Activated CD4-positive, alpha-beta memory T cell treated with anti-CD3 and anti-CD28 coated beads for 36 hours (primary cell): ENCODE measurements at regions not wholly inside any gene's neighbourhood (a gene's known extent, or its start where the extent isn't known, plus 50 kb on each side); places are given as distances from the start of the nearest gene placed in this dataset.
"Not testable (repeated sequence)": the region's sequence is repeated elsewhere in the genome, so short reads cannot be mapped to it uniquely, and the experiment has no call there.

Source experiments
- CTCF ChIA-PET: fragments of 350-600 bp; sonication (Branson Sonifier 250); formaldehyde crosslinking; loops from one replicate; lab custom pipeline; 2021; ENCODE audit warnings: antibody characterized with exemption, inconsistent platforms; lab: Charles Lee
- POLR2A ChIA-PET: fragments of 350-600 bp; sonication (Branson Sonifier 250); formaldehyde crosslinking; loops from one replicate; lab custom pipeline; 2021; ENCODE audit warnings: antibody characterized with exemption; lab: Charles Lee
- DNase-seq: peaks from one replicate; pipeline ENCODE4 v3.0.0-alpha.2; 2020
- H3K27ac Mint-ChIP-seq: one replicate; pipeline ENCODE4 v1.8.0; 2021; ENCODE audit warnings: mixed read lengths
- H3K27me3 Mint-ChIP-seq: one replicate; pipeline ENCODE4 v1.8.0; 2021; ENCODE audit warnings: mixed read lengths
- H3K36me3 Mint-ChIP-seq: one replicate; pipeline ENCODE4 v1.8.0; 2021; ENCODE audit warnings: mixed read lengths
- H3K4me1 Mint-ChIP-seq: one replicate; pipeline ENCODE4 v1.8.0; 2021; ENCODE audit warnings: low read depth, mixed read lengths
- H3K4me3 Mint-ChIP-seq: one replicate; pipeline ENCODE4 v1.8.0; 2021; ENCODE audit warnings: mild to moderate bottlenecking, mixed read lengths
- H3K9me3 Mint-ChIP-seq: one replicate; pipeline ENCODE4 v1.8.0; 2021; ENCODE audit warnings: mixed read lengths
- intact Hi-C: fragments of 100-400 bp; cut with micrococcal nuclease; formaldehyde crosslinking; loops from one replicate; pipeline ENCODE4 v1.15.1; 2023

DNA sequence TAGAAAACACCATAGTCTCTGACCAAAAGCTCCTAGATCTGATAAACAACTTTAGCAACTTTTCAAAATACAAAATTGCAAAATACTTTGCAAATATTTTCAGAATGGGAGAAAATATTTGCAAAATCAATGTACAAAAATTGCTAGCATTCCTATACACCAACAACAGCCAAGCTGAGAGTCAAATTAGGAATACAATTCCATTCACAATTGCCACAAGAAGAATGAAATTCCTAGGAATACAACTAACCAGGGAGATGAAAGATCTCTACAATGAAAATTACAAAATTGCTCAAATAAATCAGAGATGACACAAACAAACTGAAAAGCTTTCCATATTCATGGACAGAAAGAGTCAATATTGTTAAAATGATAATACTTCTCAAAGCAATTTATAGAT lies 327.0 kb upstream of the ZC3H15 start:
- DNase-seq: no peak
- intact Hi-C loops: no loop called here
- Mint-ChIP-seq H3K27ac (no peak overlapping the region), H3K4me1 (no peaks in the 10 kb centered on the region), H3K4me3 (no peak overlapping the region), H3K27me3 (no peaks in the 10 kb centered on the region), H3K9me3 (peaks cover 37% of the 10 kb centered on the region), H3K36me3 (peaks cover 6% of the 10 kb centered on the region)
- ChIA-PET CTCF (no interaction called here), POLR2A (no interaction called here)

DNA sequence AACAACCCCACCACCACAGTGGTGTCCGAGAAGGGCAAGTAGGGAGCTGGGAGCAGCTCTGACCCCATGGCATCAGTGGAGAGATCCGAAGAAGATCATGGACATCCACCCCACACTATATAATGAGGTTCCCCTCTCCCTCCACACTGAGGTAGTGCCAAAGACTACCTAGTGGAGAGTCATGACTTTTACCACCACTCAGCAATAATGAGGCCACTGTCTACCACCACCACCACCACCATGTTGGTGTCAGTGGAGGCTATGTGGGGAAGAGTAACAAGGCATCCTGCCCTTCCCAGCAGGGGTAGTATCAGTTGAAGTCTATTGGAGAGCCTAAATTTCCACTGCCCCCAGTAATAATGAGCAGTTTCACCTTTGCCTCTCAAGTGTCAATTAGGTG lies 321.7 kb upstream of the ZC3H15 start:
- no peak overlapping the region for H3K27ac Mint-ChIP-seq
- peaks cover 19% of the 10 kb centered on the region for H3K9me3 Mint-ChIP-seq
- H3K27me3 Mint-ChIP-seq: no peaks in the 10 kb centered on the region
- no peak overlapping the region for H3K4me3 Mint-ChIP-seq
- intact Hi-C loops: no loop called here
- no peaks in the 10 kb centered on the region for H3K4me1 Mint-ChIP-seq
- H3K36me3 Mint-ChIP-seq: peaks cover 3% of the 10 kb centered on the region
- CTCF ChIA-PET: no interaction called here
- no peak for DNase-seq
- POLR2A ChIA-PET: no interaction called here

DNA sequence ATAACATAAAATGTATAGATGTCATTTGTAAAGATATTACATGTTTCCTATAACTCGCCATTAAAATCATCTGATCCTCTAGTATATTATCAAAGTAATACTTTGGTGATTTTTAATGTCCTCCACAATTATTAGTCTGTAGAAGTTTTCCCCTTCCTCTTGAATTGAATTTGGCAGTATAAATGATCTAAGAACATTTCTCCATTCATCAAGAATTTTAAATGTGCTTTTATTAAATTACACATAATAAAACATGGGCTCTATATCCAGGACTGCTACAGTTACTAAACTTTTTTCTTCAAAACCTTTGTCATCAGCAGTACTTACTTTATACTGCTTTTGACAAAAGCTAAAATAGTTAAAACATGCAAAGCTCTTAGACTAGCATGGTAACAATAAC lies 315.4 kb upstream of the ZC3H15 start:
- peaks cover 11% of the 10 kb centered on the region for H3K9me3 Mint-ChIP-seq
- POLR2A ChIA-PET: no interaction called here
- DNase-seq: no peak

DNA sequence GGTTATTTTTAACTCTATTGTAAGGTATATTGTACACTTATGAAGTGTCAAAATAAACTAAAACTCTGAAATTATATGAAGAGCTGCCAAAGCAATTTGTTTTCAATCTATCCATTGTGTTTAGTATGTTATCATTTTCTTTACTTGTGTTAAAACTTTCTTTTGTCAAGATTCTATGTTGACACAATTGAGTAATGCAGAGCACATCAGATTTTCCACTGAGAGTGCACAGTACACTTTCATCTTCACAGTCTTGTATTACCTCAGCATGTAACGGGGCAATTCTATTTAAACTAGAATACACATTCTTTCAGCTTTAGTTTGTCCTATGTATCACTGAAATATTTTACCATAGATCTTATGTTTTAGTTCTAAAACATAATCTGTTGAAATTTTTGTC lies 304.4 kb upstream of the ZC3H15 start:
- intact Hi-C loops: no loop called here
- no peak overlapping the region for H3K27ac Mint-ChIP-seq
- H3K9me3 Mint-ChIP-seq: no peaks in the 10 kb centered on the region
- H3K27me3 Mint-ChIP-seq: no peaks in the 10 kb centered on the region
- no peak overlapping the region for H3K4me3 Mint-ChIP-seq
- POLR2A ChIA-PET: no interaction called here
- no peaks in the 10 kb centered on the region for H3K4me1 Mint-ChIP-seq
- H3K36me3 Mint-ChIP-seq: peaks cover 3% of the 10 kb centered on the region
- CTCF ChIA-PET: no interaction called here
- DNase-seq: no peak

More for the DNA sequence above, 315.4 kb upstream of the ZC3H15 start:
- intact Hi-C loops: no loop called here
- CTCF ChIA-PET: no interaction called here
- Mint-ChIP-seq H3K4me1 (no peaks in the 10 kb centered on the region), H3K36me3 (no peaks in the 10 kb centered on the region), H3K27me3 (no peaks in the 10 kb centered on the region), H3K27ac (no peak overlapping the region), H3K4me3 (no peak overlapping the region)

DNA sequence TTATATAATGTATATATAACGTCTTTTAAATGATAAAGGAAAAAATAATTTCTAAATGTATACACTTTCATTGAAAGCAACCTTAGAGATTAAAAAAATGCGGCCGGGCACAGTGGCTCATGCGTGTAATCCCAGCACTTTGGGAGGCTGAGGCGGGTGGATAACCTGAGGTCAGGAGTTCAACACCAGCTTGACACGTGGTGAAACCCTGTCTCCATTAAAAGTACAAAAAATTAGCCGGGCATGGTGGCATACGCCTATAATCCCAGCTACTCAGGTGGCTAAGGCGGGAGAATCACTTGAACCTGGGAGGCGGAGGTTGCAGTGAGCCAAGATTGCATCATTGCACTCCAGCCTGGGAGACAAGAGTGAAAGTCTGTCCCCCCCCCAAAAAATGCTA lies 303.7 kb upstream of the ZC3H15 start:
- H3K4me1 Mint-ChIP-seq, POLR2A ChIA-PET, H3K9me3 Mint-ChIP-seq, H3K4me3 Mint-ChIP-seq, H3K27ac Mint-ChIP-seq, H3K36me3 Mint-ChIP-seq, H3K27me3 Mint-ChIP-seq, DNase-seq, CTCF ChIA-PET, intact Hi-C loops: not testable (repeated sequence)

DNA sequence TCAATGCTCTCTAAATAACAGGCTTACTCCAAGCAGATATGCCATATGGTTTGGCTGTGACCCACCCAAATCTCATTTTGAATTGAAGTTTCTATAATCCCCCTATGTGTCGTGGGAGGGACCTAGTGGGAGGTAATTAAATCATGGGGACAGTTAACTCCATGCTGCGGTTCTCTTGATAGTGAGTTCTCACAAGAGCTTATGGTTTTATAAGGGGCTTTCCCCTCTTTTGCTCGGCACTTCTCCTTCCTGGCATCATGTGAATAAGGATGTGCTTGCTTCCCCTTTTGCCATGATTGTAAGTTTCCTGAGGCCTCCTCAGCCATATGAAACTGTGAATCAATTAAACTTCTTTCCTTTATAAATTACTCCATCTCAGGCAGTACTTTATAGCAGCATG lies 302.7 kb upstream of the ZC3H15 start:
- no peaks in the 10 kb centered on the region for H3K27me3 Mint-ChIP-seq
- H3K4me3 Mint-ChIP-seq: no peak overlapping the region
- H3K9me3 Mint-ChIP-seq: no peaks in the 10 kb centered on the region
- H3K36me3 Mint-ChIP-seq: peaks cover 3% of the 10 kb centered on the region
- DNase-seq: no peak
- intact Hi-C loops: no loop called here
- H3K4me1 Mint-ChIP-seq: no peaks in the 10 kb centered on the region
- CTCF ChIA-PET: no interaction called here
- POLR2A ChIA-PET: no interaction called here
- H3K27ac Mint-ChIP-seq: no peak overlapping the region

DNA sequence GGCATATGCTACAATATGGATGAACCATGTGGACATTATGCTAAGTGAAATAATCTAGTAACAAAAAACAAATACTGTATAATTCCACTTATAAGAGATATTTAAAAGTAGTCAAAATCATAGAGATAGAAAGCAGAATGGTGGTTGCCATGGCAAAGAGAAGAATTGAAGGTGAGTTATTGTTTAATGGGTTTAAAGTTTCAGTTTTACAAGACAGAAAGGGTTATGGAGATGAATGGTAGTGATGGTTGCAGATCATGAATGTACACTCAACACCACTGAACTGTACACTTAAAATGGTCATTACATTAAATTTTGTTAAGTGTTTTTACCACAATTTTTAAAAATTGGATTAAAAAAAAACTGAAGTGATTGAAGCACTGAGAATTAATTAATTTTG lies 298.2 kb upstream of the ZC3H15 start:
- H3K4me3 Mint-ChIP-seq: no peak overlapping the region
- H3K36me3 Mint-ChIP-seq: peaks cover 5% of the 10 kb centered on the region
- H3K4me1 Mint-ChIP-seq: no peaks in the 10 kb centered on the region
- no peaks in the 10 kb centered on the region for H3K9me3 Mint-ChIP-seq
- H3K27ac Mint-ChIP-seq: no peak overlapping the region
- CTCF ChIA-PET: no interaction called here
- POLR2A ChIA-PET: no interaction called here
- no peaks in the 10 kb centered on the region for H3K27me3 Mint-ChIP-seq
- intact Hi-C loops: no loop called here
- no peak for DNase-seq

DNA sequence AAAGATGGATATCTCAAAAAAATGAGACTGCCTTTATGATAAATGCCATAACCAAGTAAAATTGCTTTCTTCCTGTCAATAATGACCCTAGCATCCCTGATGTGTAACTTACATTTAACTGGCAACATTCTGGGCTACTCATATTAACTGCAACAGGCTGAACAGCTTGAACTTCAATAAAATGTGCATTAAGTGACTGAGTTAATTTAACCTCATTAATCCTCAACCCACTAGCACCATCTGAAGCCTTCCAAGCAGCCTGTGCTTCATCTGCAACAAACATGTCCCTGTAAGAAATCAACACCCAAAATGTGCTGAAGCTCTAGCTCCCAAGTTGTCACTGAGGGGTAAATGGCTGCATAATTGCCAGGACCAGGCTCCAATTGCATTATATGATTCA lies 296.2 kb upstream of the ZC3H15 start:
- peaks cover 2% of the 10 kb centered on the region for H3K36me3 Mint-ChIP-seq
- intact Hi-C loops: no loop called here
- no peak for DNase-seq
- no peaks in the 10 kb centered on the region for H3K9me3 Mint-ChIP-seq
- H3K27me3 Mint-ChIP-seq: no peaks in the 10 kb centered on the region
- ChIA-PET POLR2A (no interaction called here), CTCF (no interaction called here)
- no peak overlapping the region for H3K27ac Mint-ChIP-seq
- no peaks in the 10 kb centered on the region for H3K4me1 Mint-ChIP-seq
- no peak overlapping the region for H3K4me3 Mint-ChIP-seq

DNA sequence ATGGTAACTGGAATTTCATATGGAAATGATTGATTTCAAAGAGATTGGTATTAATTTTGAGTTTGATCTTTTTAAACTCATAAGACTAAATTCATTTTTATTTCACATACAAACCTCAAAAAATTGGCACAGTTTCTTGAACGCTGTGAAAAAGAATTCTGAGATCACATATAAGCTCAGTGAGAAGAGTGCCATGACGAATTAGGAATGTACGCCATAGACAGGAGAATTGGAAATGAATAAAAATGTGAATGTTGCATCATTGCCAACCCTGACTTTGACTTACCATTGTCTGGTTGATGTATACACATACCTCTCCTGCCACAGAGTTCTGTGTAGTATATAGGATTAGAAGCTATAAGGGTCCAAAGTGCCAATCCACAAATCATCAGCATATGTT lies 290.4 kb upstream of the ZC3H15 start:
- Mint-ChIP-seq H3K36me3 (no peaks in the 10 kb centered on the region), H3K4me3 (no peak overlapping the region)

DNA sequence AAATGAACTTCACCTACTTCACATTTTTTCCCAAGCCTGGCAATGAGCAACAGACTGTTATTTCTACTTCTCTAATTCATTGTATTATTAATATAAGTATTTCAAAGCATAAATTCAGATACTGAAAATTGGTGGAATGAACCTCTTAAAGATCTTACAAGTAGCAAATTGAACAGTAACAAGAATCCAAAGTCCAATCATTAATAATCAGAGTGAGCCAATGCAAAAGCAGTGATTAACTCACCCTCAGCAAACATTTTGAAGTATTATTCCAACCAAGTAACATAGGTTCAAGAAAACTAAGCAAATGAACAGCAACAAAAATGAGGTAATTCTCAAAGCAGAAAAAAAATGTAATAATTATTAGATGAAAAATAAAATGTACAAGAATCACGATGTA lies 288.1 kb upstream of the ZC3H15 start:
- H3K4me1 Mint-ChIP-seq: no peaks in the 10 kb centered on the region
- POLR2A ChIA-PET: no interaction called here
- H3K9me3 Mint-ChIP-seq: no peaks in the 10 kb centered on the region
- CTCF ChIA-PET: no interaction called here
- no peaks in the 10 kb centered on the region for H3K36me3 Mint-ChIP-seq
- no peaks in the 10 kb centered on the region for H3K27me3 Mint-ChIP-seq
- intact Hi-C loops: no loop called here
- H3K4me3 Mint-ChIP-seq: no peak overlapping the region
- DNase-seq: no peak
- H3K27ac Mint-ChIP-seq: no peak overlapping the region

More for the DNA sequence above, 290.4 kb upstream of the ZC3H15 start:
- H3K4me1 Mint-ChIP-seq: no peaks in the 10 kb centered on the region
- DNase-seq: no peak
- intact Hi-C loops: no loop called here
- H3K9me3 Mint-ChIP-seq: no peaks in the 10 kb centered on the region
- H3K27me3 Mint-ChIP-seq: no peaks in the 10 kb centered on the region
- ChIA-PET POLR2A (no interaction called here), CTCF (no interaction called here)
- H3K27ac Mint-ChIP-seq: no peak overlapping the region

DNA sequence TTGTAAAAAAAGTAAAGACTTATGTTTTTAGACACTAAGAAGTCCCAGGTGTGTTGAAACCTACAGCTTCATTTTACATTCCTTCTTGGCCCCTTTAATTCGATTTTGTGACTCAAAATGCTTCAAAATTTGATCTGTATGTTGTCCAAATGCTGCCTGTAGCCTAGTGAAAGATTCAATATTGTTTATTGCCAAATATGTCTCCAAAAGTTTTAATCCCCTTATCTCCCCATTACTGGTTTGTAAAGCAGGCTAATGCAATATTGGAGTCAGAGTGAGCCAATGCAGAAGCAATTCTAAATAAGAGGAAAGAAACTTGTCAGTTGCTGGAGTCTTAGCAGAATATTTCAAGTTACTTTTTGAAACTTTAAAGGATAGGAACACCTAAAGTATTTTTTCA lies 287.0 kb upstream of the ZC3H15 start:
- Mint-ChIP-seq H3K36me3 (no peaks in the 10 kb centered on the region), H3K27me3 (no peaks in the 10 kb centered on the region), H3K9me3 (no peaks in the 10 kb centered on the region), H3K4me1 (no peaks in the 10 kb centered on the region), H3K27ac (no peak overlapping the region), H3K4me3 (no peak overlapping the region)
- CTCF ChIA-PET: no interaction called here
- DNase-seq: no peak
- POLR2A ChIA-PET: no interaction called here
- intact Hi-C loops: no loop called here

DNA sequence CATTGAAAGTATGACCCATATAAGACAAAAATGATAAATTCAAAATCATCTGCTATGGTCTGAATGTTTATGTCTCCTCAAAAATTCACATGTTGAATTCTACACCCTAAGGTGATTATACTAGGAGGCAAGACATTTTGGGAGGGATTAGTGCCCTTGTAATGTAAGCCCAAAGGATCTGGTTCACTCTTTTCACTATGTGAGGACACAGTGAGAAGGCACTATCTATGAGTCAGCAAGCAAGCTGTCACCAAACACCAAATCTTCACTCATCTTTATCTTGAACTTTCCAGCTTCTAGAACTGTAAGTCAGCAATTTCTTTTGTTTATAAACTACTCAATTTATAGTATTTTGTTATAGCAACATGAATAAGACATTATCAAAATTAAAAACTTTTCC lies 284.7 kb upstream of the ZC3H15 start:
- no peaks in the 10 kb centered on the region for H3K27me3 Mint-ChIP-seq
- DNase-seq: no peak
- no peak overlapping the region for H3K27ac Mint-ChIP-seq
- H3K9me3 Mint-ChIP-seq: no peaks in the 10 kb centered on the region
- CTCF ChIA-PET: interaction anchor here (0.5 kb wide), 1 partner anchor 461 kb away, joined by 4 read pairs; no protein-coding TSS in a partner anchor
- intact Hi-C loops: no loop called here
- H3K36me3 Mint-ChIP-seq: no peaks in the 10 kb centered on the region
- H3K4me3 Mint-ChIP-seq: no peak overlapping the region
- POLR2A ChIA-PET: no interaction called here
- no peaks in the 10 kb centered on the region for H3K4me1 Mint-ChIP-seq

DNA sequence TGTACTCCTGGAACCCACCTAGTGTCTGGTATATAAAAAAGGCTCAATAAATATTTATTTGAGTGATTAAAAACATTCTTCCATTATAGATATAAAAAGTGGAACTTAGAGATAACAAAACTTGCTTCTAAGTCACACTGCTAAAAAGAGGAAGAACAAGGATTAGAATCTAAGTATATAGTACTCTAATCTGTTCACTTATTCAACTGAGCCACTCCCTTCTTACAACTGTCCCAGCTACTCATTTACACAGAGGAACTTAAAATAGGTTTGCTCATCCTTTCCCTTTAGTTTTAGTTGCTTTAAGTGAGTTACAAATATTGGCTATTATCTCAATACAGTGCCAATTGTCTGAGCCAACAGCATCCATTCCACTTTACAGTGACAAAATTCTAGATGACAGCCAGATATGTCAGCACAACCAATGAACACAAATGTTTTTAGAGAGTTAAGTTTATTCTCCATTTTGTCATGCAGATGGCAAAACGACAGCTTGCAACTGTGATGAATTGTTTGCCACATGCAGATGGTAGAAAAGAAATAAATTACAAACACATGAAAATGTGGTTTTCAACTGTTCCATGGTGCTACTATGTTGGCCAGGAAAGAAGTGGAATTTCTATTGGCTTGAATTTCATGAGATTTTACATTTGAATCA lies 280.7 kb upstream of the ZC3H15 start:
- no peak overlapping the region for H3K27ac Mint-ChIP-seq

More for the DNA sequence above, 280.7 kb upstream of the ZC3H15 start:
- no peaks in the 10 kb centered on the region for H3K9me3 Mint-ChIP-seq
- CTCF ChIA-PET: no interaction called here
- H3K27me3 Mint-ChIP-seq: no peaks in the 10 kb centered on the region
- intact Hi-C loops: no loop called here
- H3K4me1 Mint-ChIP-seq: no peaks in the 10 kb centered on the region
- DNase-seq: no peak
- POLR2A ChIA-PET: no interaction called here
- no peak overlapping the region for H3K4me3 Mint-ChIP-seq
- no peaks in the 10 kb centered on the region for H3K36me3 Mint-ChIP-seq
